Naive thymus-derived CD4-positive, alpha-beta T cell (primary cell): ENCODE measurements at regions not wholly inside any gene's neighbourhood (a gene's known extent, or its start where the extent isn't known, plus 50 kb on each side); places are given as distances from the start of the nearest gene placed in this dataset.
"Not testable (repeated sequence)": the region's sequence is repeated elsewhere in the genome, so short reads cannot be mapped to it uniquely, and the experiment has no call there.

Experiments
- ATAC-seq: fragments of 150-1000 bp; cut with Tn5 transposase; 2 replicates; pipeline ENCODE4 v1.10.0; 2021; ENCODE audit warnings: mild to moderate bottlenecking, moderate library complexity
- CTCF ChIA-PET: fragments of 350-600 bp; sonication (Branson Sonifier 250); formaldehyde crosslinking; loops from one replicate; lab custom pipeline; 2021; ENCODE audit warnings: antibody characterized with exemption; lab: Charles Lee
- POLR2A ChIA-PET: fragments of 350-600 bp; sonication (Branson Sonifier 250); formaldehyde crosslinking; loops from one replicate; lab custom pipeline; 2021; ENCODE audit warnings: antibody characterized with exemption, inconsistent platforms; lab: Charles Lee
- DNase-seq, 9 donors: peaks; one replicate each; pipeline versions ENCODE4 v3.0.0 to v3.0.0-alpha.2; 2020 to 2022; ENCODE audit warnings: mixed read lengths in 1 of 9
- H3K27ac ChIP-seq: one replicate; pipeline ENCODE4 v1.7.0; 2013; ENCODE audit warnings: mild to moderate bottlenecking, low read depth, low read length, moderate library complexity
- H3K27me3 ChIP-seq, 2 donors: one replicate each; pipeline ENCODE4 v1.7.0; 2013; ENCODE audit warnings: low read length in 2 of 2, mild to moderate bottlenecking in 2 of 2, moderate library complexity in 2 of 2; ENCODE audit not compliant: control insufficient read depth in 2 of 2, insufficient read depth in 2 of 2
- H3K36me3 ChIP-seq, 3 experiments: 1 replicate in 2 of 3; 2 replicates in 1 of 3; pipeline ENCODE4 v1.7.0; 2013; ENCODE audit warnings: low read length in 3 of 3, mild to moderate bottlenecking in 3 of 3, moderate library complexity in 1 of 3; ENCODE audit not compliant: insufficient read depth in 3 of 3, control insufficient read depth in 2 of 3
- H3K4me1 ChIP-seq, 2 donors: one replicate each; pipeline ENCODE4 v1.7.0; 2013; ENCODE audit warnings: low read length in 2 of 2, mild to moderate bottlenecking in 2 of 2, moderate library complexity in 1 of 2; ENCODE audit not compliant: control insufficient read depth in 2 of 2, insufficient read depth in 2 of 2
- H3K4me3 ChIP-seq: 2 replicates; pipeline ENCODE4 v1.7.0; 2013; ENCODE audit warnings: mild to moderate bottlenecking, low read length
- H3K9me3 ChIP-seq, 3 experiments: 1 replicate in 2 of 3; 2 replicates in 1 of 3; pipeline ENCODE4 v1.7.0; 2013; ENCODE audit warnings: low read length in 3 of 3; ENCODE audit not compliant: control insufficient read depth in 2 of 3
- H3K27ac Mint-ChIP-seq, 9 donors: one replicate each; pipeline ENCODE4 v1.8.0; 2020 to 2022; ENCODE audit warnings: mixed read lengths in 9 of 9, mild to moderate bottlenecking in 8 of 9, moderate library complexity in 5 of 9, inconsistent platforms in 2 of 9
- H3K27me3 Mint-ChIP-seq, 5 donors: one replicate each; pipeline ENCODE4 v1.8.0; 2021 to 2022; ENCODE audit warnings: mixed read lengths in 5 of 5, mild to moderate bottlenecking in 1 of 5
- H3K36me3 Mint-ChIP-seq, 5 donors: one replicate each; pipeline ENCODE4 v1.8.0; 2020 to 2022; ENCODE audit warnings: mixed read lengths in 5 of 5, mild to moderate bottlenecking in 3 of 5, inconsistent platforms in 1 of 5
- H3K4me1 Mint-ChIP-seq, 7 donors: one replicate each; pipeline ENCODE4 v1.8.0; 2020 to 2022; ENCODE audit warnings: mixed read lengths in 7 of 7, mild to moderate bottlenecking in 3 of 7, inconsistent platforms in 1 of 7
- H3K4me3 Mint-ChIP-seq, 10 donors: one replicate each; pipeline ENCODE4 v1.8.0; 2020 to 2022; ENCODE audit warnings: mild to moderate bottlenecking in 10 of 10, mixed read lengths in 10 of 10, moderate library complexity in 6 of 10, inconsistent platforms in 2 of 10
- H3K9me3 Mint-ChIP-seq, 11 donors: one replicate each; pipeline ENCODE4 v1.8.0; 2020 to 2022; ENCODE audit warnings: mixed read lengths in 11 of 11, mild to moderate bottlenecking in 4 of 11, inconsistent platforms in 1 of 11, moderate library complexity in 1 of 11
- intact Hi-C, 2 donors: fragments of 100-400 bp; cut with micrococcal nuclease; formaldehyde crosslinking; loops; one replicate each; pipeline ENCODE4 v1.15.1; 2023

- ATAC-seq = no peak
- Mint-ChIP-seq H3K4me3 (no peak overlapping the region), H3K27ac (no peak overlapping the region), H3K27me3 (peaks cover 0 to 5% (median 0%) of the 10 kb centered on the region in 5 donors), H3K4me1 (peaks cover 0 to 1% (median 0%) of the 10 kb centered on the region in 7 donors), H3K9me3 (peaks cover 0 to 1% (median 0%) of the 10 kb centered on the region in 11 donors), H3K36me3 (no peaks in the 10 kb centered on the region)
- Histone ChIP-seq H3K4me3 (no peak overlapping the region), H3K27me3 (no peaks in the 10 kb centered on the region), H3K4me1 (no peaks in the 10 kb centered on the region), H3K9me3 (no peaks in the 10 kb centered on the region), H3K36me3 (no peaks in the 10 kb centered on the region), H3K27ac (no peak overlapping the region)
- intact Hi-C loops = loop anchor here in 1 of 2 donors (5.0 kb wide), 1 partner anchor 309 kb away; no protein-coding TSS in a partner anchor
- DNase-seq = no peak
- CTCF ChIA-PET = interaction anchor here (0.6 kb wide), 2 partner anchors 210 to 1783 kb away, joined by 3 read pairs; no protein-coding TSS in a partner anchor
- POLR2A ChIA-PET = no interaction called here
These were observed 146.3 kb upstream of the GJE1 start for GRCh38 chr6:141986457-141986856.

DNA sequence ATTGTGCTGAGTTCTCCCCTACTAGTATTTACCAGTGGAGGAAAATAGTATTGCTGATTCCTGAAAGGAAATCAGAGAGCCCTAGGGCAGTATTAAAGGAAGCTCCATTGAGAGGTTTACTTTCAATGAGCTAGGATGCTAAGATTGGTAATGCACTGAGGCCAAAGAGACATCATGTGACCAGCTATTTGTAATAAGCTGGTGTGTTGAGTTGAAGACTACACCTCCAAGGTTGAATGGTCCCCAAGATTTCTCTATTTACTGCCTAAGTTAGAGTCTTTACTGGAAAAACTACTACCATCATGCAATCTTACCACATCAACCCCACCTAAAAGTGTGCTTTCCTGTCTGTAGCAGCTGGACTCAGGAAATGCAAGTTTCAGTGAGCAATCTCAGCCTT lies 151.5 kb upstream of the GJE1 start:
- no peaks in the 10 kb centered on the region for H3K36me3 ChIP-seq
- H3K4me1 ChIP-seq = no peaks in the 10 kb centered on the region
- H3K9me3 ChIP-seq = no peaks in the 10 kb centered on the region
- Mint-ChIP-seq H3K27ac (no peak overlapping the region), H3K36me3 (no peaks in the 10 kb centered on the region), H3K9me3 (peaks cover 0 to 1% (median 0%) of the 10 kb centered on the region in 11 donors), H3K4me3 (no peak overlapping the region), H3K27me3 (peaks cover 0 to 5% (median 0%) of the 10 kb centered on the region in 5 donors), H3K4me1 (peaks cover 0 to 3% (median 0%) of the 10 kb centered on the region in 7 donors)
- H3K27me3 ChIP-seq = no peaks in the 10 kb centered on the region
- ATAC-seq (no peak), DNase-seq (no peak)
- ChIA-PET CTCF (no interaction called here), POLR2A (no interaction called here)
- no peak overlapping the region for H3K27ac ChIP-seq
- intact Hi-C loops = no loop called here
- H3K4me3 ChIP-seq = no peak overlapping the region

GRCh38 chr6:141977782-141978181 lies 154.9 kb upstream of the GJE1 start:
- Mint-ChIP-seq H3K4me1 (peaks cover 0 to 3% (median 0%) of the 10 kb centered on the region in 7 donors), H3K27ac (no peak overlapping the region), H3K4me3 (no peak overlapping the region), H3K27me3 (no peaks in the 10 kb centered on the region), H3K36me3 (no peaks in the 10 kb centered on the region), H3K9me3 (peaks cover 0 to 2% (median 0%) of the 10 kb centered on the region in 11 donors)
- DNase-seq (no peak), ATAC-seq (no peak)
- POLR2A ChIA-PET = no interaction called here
- Histone ChIP-seq H3K9me3 (no peaks in the 10 kb centered on the region), H3K27me3 (no peaks in the 10 kb centered on the region), H3K36me3 (no peaks in the 10 kb centered on the region), H3K4me1 (no peaks in the 10 kb centered on the region), H3K27ac (no peak overlapping the region), H3K4me3 (no peak overlapping the region)
- CTCF ChIA-PET = interaction anchor here (1.0 kb wide), 1 partner anchor 84 kb away, joined by 3 read pairs; no protein-coding TSS in a partner anchor
- intact Hi-C loops = no loop called here

DNA sequence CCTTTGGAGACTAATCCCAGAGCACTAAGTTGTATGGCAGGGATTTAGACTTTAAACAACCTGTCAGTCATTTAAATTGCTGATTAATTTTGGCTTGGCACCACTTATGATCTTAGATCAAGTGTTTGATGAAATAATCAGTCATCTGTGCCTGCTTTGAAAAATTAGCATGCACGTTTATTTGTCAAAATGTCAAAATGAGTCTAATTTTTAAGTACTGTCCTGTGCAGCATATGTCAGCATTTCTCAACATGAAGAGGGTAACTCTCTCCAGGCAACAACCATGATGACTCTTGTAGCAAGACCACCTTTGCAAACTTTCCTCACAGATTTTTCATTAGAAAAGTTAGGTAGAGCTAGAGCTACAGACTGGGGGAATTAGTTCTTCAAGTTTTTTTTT lies 155.7 kb upstream of the GJE1 start:
- Histone ChIP-seq H3K4me3 (no peak overlapping the region), H3K27me3 (no peaks in the 10 kb centered on the region), H3K36me3 (no peaks in the 10 kb centered on the region), H3K9me3 (no peaks in the 10 kb centered on the region), H3K4me1 (no peaks in the 10 kb centered on the region), H3K27ac (no peak overlapping the region)
- Mint-ChIP-seq H3K4me1 (peaks cover 0 to 2% (median 0%) of the 10 kb centered on the region in 7 donors), H3K27me3 (no peaks in the 10 kb centered on the region), H3K4me3 (no peak overlapping the region), H3K36me3 (no peaks in the 10 kb centered on the region), H3K9me3 (peaks cover 0 to 3% (median 0%) of the 10 kb centered on the region in 11 donors), H3K27ac (no peak overlapping the region)
- DNase-seq = no peak
- ChIA-PET POLR2A (no interaction called here), CTCF (interaction anchor here (1.0 kb wide), 1 partner anchor 85 kb away, joined by 3 read pairs; no protein-coding TSS in a partner anchor)
- intact Hi-C loops = no loop called here
- ATAC-seq = no peak

GRCh38 chr6:141969768-141970415 lies 162.8 kb upstream of the GJE1 start:
- intact Hi-C loops, H3K4me3 ChIP-seq, H3K27me3 ChIP-seq, H3K4me1 ChIP-seq, POLR2A ChIA-PET, H3K4me1 Mint-ChIP-seq, H3K36me3 Mint-ChIP-seq, DNase-seq, H3K27ac Mint-ChIP-seq, H3K9me3 Mint-ChIP-seq, H3K27ac ChIP-seq, CTCF ChIA-PET, H3K9me3 ChIP-seq, H3K36me3 ChIP-seq, ATAC-seq, H3K4me3 Mint-ChIP-seq: not testable (repeated sequence)
- H3K27me3 Mint-ChIP-seq = peaks cover 0 to 16% (median 11%) of the 10 kb centered on the region in 5 donors

DNA sequence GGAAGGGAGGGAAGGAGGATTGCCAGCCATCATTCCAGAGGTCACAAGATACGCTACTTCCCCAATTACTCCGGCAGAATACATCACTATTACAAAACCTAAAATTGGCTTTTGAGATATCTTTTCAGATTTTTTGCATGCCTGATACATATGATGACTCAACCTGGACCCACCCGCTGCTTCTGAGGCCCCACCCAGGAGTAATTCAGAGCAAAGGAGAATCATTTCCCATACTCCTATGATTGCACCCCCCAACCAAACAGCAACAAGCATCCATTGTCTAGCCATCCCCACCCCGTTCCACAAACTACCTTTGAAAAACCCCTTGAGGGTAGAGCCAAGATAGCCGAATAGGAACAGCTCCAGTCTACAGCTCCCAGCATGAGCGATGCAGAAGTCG lies 163.5 kb upstream of the GJE1 start:
- DNase-seq = no peak
- POLR2A ChIA-PET = no interaction called here
- CTCF ChIA-PET = no interaction called here

GRCh38 chr6:141968632-141969031 lies 164.1 kb upstream of the GJE1 start:
- H3K36me3 Mint-ChIP-seq = no peaks in the 10 kb centered on the region
- H3K9me3 Mint-ChIP-seq = peaks cover 0 to 7% (median 2%) of the 10 kb centered on the region in 11 donors
- no peak overlapping the region for H3K27ac Mint-ChIP-seq
- H3K27me3 ChIP-seq = no peaks in the 10 kb centered on the region
- H3K27me3 Mint-ChIP-seq = peaks cover 0 to 16% (median 11%) of the 10 kb centered on the region in 5 donors
- no peak overlapping the region for H3K4me3 ChIP-seq
- intact Hi-C loops = no loop called here
- no peaks in the 10 kb centered on the region for H3K4me1 Mint-ChIP-seq
- POLR2A ChIA-PET = no interaction called here
- H3K36me3 ChIP-seq = no peaks in the 10 kb centered on the region
- no peaks in the 10 kb centered on the region for H3K4me1 ChIP-seq
- DNase-seq = no peak
- CTCF ChIA-PET = no interaction called here
- H3K27ac ChIP-seq = no peak overlapping the region
- no peaks in the 10 kb centered on the region for H3K9me3 ChIP-seq
- no peak overlapping the region for H3K4me3 Mint-ChIP-seq
- ATAC-seq = no peak

More for the DNA sequence above, 163.5 kb upstream of the GJE1 start:
- Mint-ChIP-seq H3K36me3 (no peaks in the 10 kb centered on the region), H3K27ac (no peak overlapping the region), H3K27me3 (peaks cover 0 to 16% (median 11%) of the 10 kb centered on the region in 5 donors), H3K4me1 (no peaks in the 10 kb centered on the region), H3K9me3 (peaks cover 0 to 7% (median 2%) of the 10 kb centered on the region in 11 donors), H3K4me3 (no peak overlapping the region)
- ATAC-seq = no peak
- H3K27me3 ChIP-seq = no peaks in the 10 kb centered on the region
- intact Hi-C loops = no loop called here
- no peaks in the 10 kb centered on the region for H3K9me3 ChIP-seq
- H3K4me3 ChIP-seq = no peak overlapping the region
- H3K27ac ChIP-seq = no peak overlapping the region
- no peaks in the 10 kb centered on the region for H3K36me3 ChIP-seq
- H3K4me1 ChIP-seq = no peaks in the 10 kb centered on the region
